CD4-positive, alpha-beta T cell (primary cell): ENCODE measurements at regions not wholly inside any gene's neighbourhood (a gene's known extent, or its start where the extent isn't known, plus 50 kb on each side); places are given as distances from the start of the nearest gene placed in this dataset.

Experiments
- ATAC-seq: fragments of 200-7000 bp; cut with Tn5 transposase; one replicate; pipeline ENCODE4 v1.10.0; 2022; ENCODE audit warnings: mild to moderate bottlenecking; ENCODE audit not compliant: poor library complexity
- CTCF ChIA-PET: fragments of 350-600 bp; sonication (Branson Sonifier 250); formaldehyde crosslinking; loops from one replicate; lab custom pipeline; 2021; ENCODE audit warnings: antibody characterized with exemption, inconsistent platforms; lab: Charles Lee
- POLR2A ChIA-PET: fragments of 350-600 bp; sonication (Branson Sonifier 250); formaldehyde crosslinking; loops from one replicate; lab custom pipeline; 2021; ENCODE audit warnings: antibody characterized with exemption, inconsistent platforms; lab: Charles Lee
- DNase-seq, 14 experiments: peaks; one replicate each; pipeline ENCODE4 v3.0.0-alpha.2; 2013 to 2020; ENCODE audit warnings: mixed read lengths in 2 of 14
- H3K27ac ChIP-seq, 2 donors: one replicate each; pipeline versions ENCODE4 v1.5.1 to v1.7.0; 2013; ENCODE audit warnings: low read length in 2 of 2, low read depth in 1 of 2, mild to moderate bottlenecking in 1 of 2
- H3K27me3 ChIP-seq, 2 experiments: 1 replicate in 1 of 2; 2 replicates in 1 of 2; pipeline versions ENCODE4 v1.6.1 to v1.7.0; 2013; ENCODE audit warnings: low read length in 2 of 2, control low read depth in 1 of 2, mild to moderate bottlenecking in 1 of 2, moderate library complexity in 1 of 2; ENCODE audit not compliant: insufficient read depth in 2 of 2, control insufficient read depth in 1 of 2
- H3K36me3 ChIP-seq: one replicate; pipeline ENCODE4 v1.6.1; 2013; ENCODE audit warnings: low read length, control low read depth; ENCODE audit not compliant: insufficient read depth
- H3K4me1 ChIP-seq: one replicate; pipeline ENCODE4 v1.6.1; 2013; ENCODE audit warnings: low read length, control low read depth; ENCODE audit not compliant: insufficient read depth
- H3K4me3 ChIP-seq: one replicate; pipeline ENCODE4 v1.5.1; 2013; ENCODE audit warnings: mild to moderate bottlenecking, low read length, moderate library complexity
- H3K9me3 ChIP-seq, 2 experiments: 1 replicate in 1 of 2; 2 replicates in 1 of 2; pipeline versions ENCODE4 v1.6.1 to v1.7.0; 2013; ENCODE audit warnings: low read length in 2 of 2, mild to moderate bottlenecking in 2 of 2, control low read depth in 1 of 2, moderate library complexity in 1 of 2; ENCODE audit not compliant: control insufficient read depth in 1 of 2, insufficient read depth in 1 of 2
- H3K27ac Mint-ChIP-seq: one replicate; pipeline ENCODE4 v1.8.0; 2020; ENCODE audit warnings: mixed read lengths
- H3K27me3 Mint-ChIP-seq: one replicate; pipeline ENCODE4 v1.8.0; 2021; ENCODE audit warnings: mixed read lengths
- H3K36me3 Mint-ChIP-seq: one replicate; pipeline ENCODE4 v1.8.0; 2021; ENCODE audit warnings: low read depth, mixed read lengths
- H3K4me1 Mint-ChIP-seq: one replicate; pipeline ENCODE4 v1.8.0; 2021; ENCODE audit warnings: low read depth, mixed read lengths
- H3K4me3 Mint-ChIP-seq: one replicate; pipeline ENCODE4 v1.8.0; 2020; ENCODE audit warnings: mild to moderate bottlenecking, mixed read lengths
- H3K9me3 Mint-ChIP-seq: one replicate; pipeline ENCODE4 v1.8.0; 2020; ENCODE audit warnings: mixed read lengths
- intact Hi-C, 2 experiments: fragments of 100-400 bp; cut with DNase I in 1 of 2; cut with micrococcal nuclease in 1 of 2; formaldehyde crosslinking; loops; one replicate each; pipeline versions ENCODE4 v1.15.1 to v1.9.0; 2023 to 2025; cut with DNase I, micrococcal nuclease
- TF ChIP-seq, protein P1 (sequence below): fragments of 200-600 bp; IDR thresholded peaks from one replicate; pipeline ENCODE4 v1.8.0; 2022; ENCODE audit warnings: antibody characterized with exemption, mild to moderate bottlenecking

DNA sequence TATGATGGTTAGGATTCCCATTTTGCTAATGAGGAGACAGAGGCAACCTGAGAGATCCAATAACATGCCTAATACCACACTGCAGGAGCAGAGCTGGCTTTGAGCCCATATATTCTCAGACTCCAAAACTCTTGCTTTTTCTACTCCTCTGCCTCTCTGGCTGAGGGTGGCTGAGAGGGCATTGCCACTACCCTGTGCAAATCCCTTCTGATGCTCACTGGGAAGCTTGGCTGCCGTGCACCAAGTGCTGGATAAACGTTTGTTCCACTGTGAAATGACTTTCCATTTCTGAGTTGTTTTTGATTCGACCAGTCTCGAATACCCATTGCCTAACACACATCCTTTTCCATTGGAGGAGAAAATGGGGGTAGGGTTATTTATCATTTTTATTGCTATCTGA is 123.1 kb upstream of the SORCS3 start:
- Mint-ChIP-seq H3K36me3 (no peaks in the 10 kb centered on the region), H3K27me3 (peaks cover 26% of the 10 kb centered on the region), H3K4me1 (no peaks in the 10 kb centered on the region), H3K9me3 (no peaks in the 10 kb centered on the region), H3K4me3 (no peak overlapping the region), H3K27ac (no peak overlapping the region)
- CTCF ChIA-PET, result no interaction called here
- Histone ChIP-seq H3K9me3 (no peaks in the 10 kb centered on the region), H3K4me1 (no peaks in the 10 kb centered on the region), H3K27me3 (no peaks in the 10 kb centered on the region), H3K27ac (no peak overlapping the region), H3K4me3 (no peak overlapping the region), H3K36me3 (no peaks in the 10 kb centered on the region)
- POLR2A ChIA-PET, result no interaction called here
- no peak for DNase-seq
- no peak for ATAC-seq
- TF ChIP-seq, protein P1, sequence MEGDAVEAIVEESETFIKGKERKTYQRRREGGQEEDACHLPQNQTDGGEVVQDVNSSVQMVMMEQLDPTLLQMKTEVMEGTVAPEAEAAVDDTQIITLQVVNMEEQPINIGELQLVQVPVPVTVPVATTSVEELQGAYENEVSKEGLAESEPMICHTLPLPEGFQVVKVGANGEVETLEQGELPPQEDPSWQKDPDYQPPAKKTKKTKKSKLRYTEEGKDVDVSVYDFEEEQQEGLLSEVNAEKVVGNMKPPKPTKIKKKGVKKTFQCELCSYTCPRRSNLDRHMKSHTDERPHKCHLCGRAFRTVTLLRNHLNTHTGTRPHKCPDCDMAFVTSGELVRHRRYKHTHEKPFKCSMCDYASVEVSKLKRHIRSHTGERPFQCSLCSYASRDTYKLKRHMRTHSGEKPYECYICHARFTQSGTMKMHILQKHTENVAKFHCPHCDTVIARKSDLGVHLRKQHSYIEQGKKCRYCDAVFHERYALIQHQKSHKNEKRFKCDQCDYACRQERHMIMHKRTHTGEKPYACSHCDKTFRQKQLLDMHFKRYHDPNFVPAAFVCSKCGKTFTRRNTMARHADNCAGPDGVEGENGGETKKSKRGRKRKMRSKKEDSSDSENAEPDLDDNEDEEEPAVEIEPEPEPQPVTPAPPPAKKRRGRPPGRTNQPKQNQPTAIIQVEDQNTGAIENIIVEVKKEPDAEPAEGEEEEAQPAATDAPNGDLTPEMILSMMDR, result no peak
- intact Hi-C loops, result no loop called here

DNA sequence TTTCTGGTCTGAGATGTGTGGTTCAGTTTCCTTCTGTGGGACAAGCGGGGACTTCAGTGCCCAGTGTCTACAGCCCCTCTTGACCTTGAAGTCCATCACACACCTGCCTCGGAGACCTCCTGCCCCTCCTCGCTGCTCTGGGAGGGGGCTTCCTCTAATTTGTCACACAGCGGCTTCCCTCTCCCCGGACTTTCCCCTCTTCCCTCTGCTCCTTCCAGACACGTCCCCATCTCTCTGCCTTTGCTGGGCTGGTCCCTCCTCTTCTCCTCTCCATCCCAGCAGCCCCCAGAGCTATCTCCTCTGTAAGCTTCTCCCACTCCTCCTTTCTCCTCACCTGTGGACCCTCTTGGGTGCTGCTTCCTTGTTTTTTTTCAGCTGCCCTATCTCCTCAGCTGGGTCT is 122.2 kb upstream of the SORCS3 start:
- no peaks in the 10 kb centered on the region for H3K9me3 Mint-ChIP-seq
- H3K36me3 ChIP-seq, result no peaks in the 10 kb centered on the region
- CTCF ChIA-PET, result no interaction called here
- intact Hi-C loops, result no loop called here
- H3K36me3 Mint-ChIP-seq, result no peaks in the 10 kb centered on the region
- no peak for ATAC-seq
- H3K27me3 Mint-ChIP-seq, result peaks cover 25% of the 10 kb centered on the region
- POLR2A ChIA-PET, result no interaction called here
- H3K4me1 Mint-ChIP-seq, result no peaks in the 10 kb centered on the region
- H3K27ac ChIP-seq, result no peak overlapping the region
- no peak overlapping the region for H3K4me3 ChIP-seq
- H3K9me3 ChIP-seq, result no peaks in the 10 kb centered on the region
- H3K27me3 ChIP-seq, result peaks cover 0 to 3% of the 10 kb centered on the region in 2 experiments
- TF ChIP-seq, protein P1, result no peak
- no peaks in the 10 kb centered on the region for H3K4me1 ChIP-seq
- no peak overlapping the region for H3K4me3 Mint-ChIP-seq
- DNase-seq, result no peak
- H3K27ac Mint-ChIP-seq, result no peak overlapping the region

DNA sequence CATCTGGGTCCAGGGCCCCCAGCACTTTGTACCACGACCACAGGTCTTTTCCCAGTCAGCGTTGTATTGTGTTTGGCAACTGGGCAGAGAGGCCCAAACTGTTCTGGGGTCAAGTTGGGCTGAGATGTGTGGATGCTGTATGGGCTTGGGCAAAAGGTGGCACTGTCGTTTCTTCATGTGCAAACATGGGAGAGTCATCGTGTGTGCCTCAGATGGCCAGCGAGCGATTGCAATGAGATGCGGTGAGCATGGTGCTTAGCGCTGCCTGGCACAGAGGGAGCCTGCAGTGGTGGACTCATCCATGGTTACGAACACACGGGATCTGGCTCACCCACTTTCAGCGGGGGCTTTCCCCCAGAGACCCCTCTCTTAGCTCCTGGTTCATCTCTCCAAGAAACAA is 120.4 kb upstream of the SORCS3 start:
- no peak overlapping the region for H3K4me3 ChIP-seq
- peaks cover 25% of the 10 kb centered on the region for H3K27me3 Mint-ChIP-seq
- no peaks in the 10 kb centered on the region for H3K36me3 Mint-ChIP-seq
- H3K4me3 Mint-ChIP-seq, result no peak overlapping the region
- H3K4me1 Mint-ChIP-seq, result no peaks in the 10 kb centered on the region
- ChIA-PET CTCF (no interaction called here), POLR2A (no interaction called here)
- no peaks in the 10 kb centered on the region for H3K9me3 Mint-ChIP-seq
- intact Hi-C loops, result no loop called here
- H3K36me3 ChIP-seq, result no peaks in the 10 kb centered on the region
- TF ChIP-seq, protein P1, result no peak
- no peak overlapping the region for H3K27ac Mint-ChIP-seq
- peaks cover 0 to 3% of the 10 kb centered on the region in 2 experiments for H3K27me3 ChIP-seq
- DNase-seq (no peak), ATAC-seq (no peak)
- no peaks in the 10 kb centered on the region for H3K9me3 ChIP-seq
- H3K4me1 ChIP-seq, result no peaks in the 10 kb centered on the region
- no peak overlapping the region for H3K27ac ChIP-seq
